ENCODE measurements at regions not wholly inside any gene's neighbourhood (a gene's known extent, or its start where the extent isn't known, plus 50 kb on each side); places are given as distances from the start of the nearest gene placed in this dataset.

DNA sequence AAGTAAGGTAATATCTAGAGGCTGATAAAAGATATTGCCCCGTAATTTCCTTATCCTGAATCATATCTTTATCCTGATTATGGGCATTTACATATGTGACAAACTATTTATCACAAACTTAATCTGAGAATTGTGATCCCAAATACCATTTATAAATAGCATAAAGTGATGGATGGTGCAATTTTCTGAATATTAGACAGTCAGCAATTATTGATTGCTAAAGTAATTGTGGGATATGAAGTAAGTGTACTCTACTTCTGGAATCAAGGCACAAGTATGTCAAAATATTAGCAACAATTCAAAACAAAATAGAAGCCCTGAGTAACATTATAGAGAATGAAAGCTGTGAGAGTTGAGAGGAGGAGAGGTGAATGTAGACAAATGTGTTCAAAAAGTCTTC is 361.9 kb upstream of the CDH6 start:
- no peak for TF ChIP-seq CTCF (IDR thresholded peaks at IDR 0.05)
- Histone ChIP-seq H3K27me3 (ENCODE audit: control insufficient read depth in 1 of 2, insufficient read depth in 2 of 2, low read length in 2 of 2) (no peaks in the 10 kb centered on the region), H3K36me3 (ENCODE audit: insufficient read depth, low read length) (no peaks in the 10 kb centered on the region), H3K4me3 (ENCODE audit: low read length) (no peak overlapping the region), H3K27ac (ENCODE audit: low read depth in 1 of 2, low read length in 2 of 2) (no peak overlapping the region), H3K9me3 (ENCODE audit: control insufficient read depth in 1 of 2, insufficient read depth in 1 of 2, low read length in 2 of 2) (no peaks in the 10 kb centered on the region), H3K4me1 (ENCODE audit: insufficient read depth, low read length) (no peaks in the 10 kb centered on the region)
- Mint-ChIP-seq H3K9me3 (peaks cover 15% of the 10 kb centered on the region), H3K27me3 (no peaks in the 10 kb centered on the region), H3K4me3 (no peak overlapping the region), H3K36me3 (ENCODE audit: low read depth) (no peaks in the 10 kb centered on the region), H3K27ac (no peak overlapping the region), H3K4me1 (ENCODE audit: low read depth) (no peaks in the 10 kb centered on the region)
- ChIA-PET CTCF (no interaction called here), POLR2A (no interaction called here)
- intact Hi-C loops (cut with DNase I, micrococcal nuclease): no loop called here
- no peak for ATAC-seq (ENCODE audit: poor library complexity)
- DNase-seq: no peak

DNA sequence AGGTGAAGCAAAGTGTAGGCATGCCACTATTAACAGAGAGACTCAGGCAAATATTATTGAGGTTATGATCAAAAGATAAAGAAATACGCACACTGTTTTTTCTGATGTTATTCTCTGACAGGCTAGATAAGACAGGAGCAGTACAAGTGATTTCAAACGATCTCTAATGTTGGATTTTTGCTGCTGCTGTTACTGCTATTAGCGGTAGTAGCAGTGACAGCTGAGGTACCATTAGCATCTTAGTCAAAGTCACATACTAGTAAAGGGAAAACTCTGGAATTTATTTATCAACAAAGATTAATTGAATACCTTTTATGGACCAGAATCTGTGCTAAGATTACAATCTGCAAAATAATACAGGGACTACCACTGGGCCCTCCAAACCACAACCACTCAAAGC is 362.4 kb upstream of the CDH6 start:
- Histone ChIP-seq H3K9me3 (ENCODE audit: control insufficient read depth in 1 of 2, insufficient read depth in 1 of 2, low read length in 2 of 2) (no peaks in the 10 kb centered on the region), H3K4me3 (ENCODE audit: low read length) (no peak overlapping the region), H3K36me3 (ENCODE audit: insufficient read depth, low read length) (no peaks in the 10 kb centered on the region), H3K4me1 (ENCODE audit: insufficient read depth, low read length) (no peaks in the 10 kb centered on the region), H3K27ac (ENCODE audit: low read depth in 1 of 2, low read length in 2 of 2) (no peak overlapping the region), H3K27me3 (ENCODE audit: control insufficient read depth in 1 of 2, insufficient read depth in 2 of 2, low read length in 2 of 2) (no peaks in the 10 kb centered on the region)
- no peak overlapping the region for H3K4me3 Mint-ChIP-seq
- ChIA-PET POLR2A (no interaction called here), CTCF (no interaction called here)
- H3K27ac Mint-ChIP-seq: no peak overlapping the region
- peaks cover 15% of the 10 kb centered on the region for H3K9me3 Mint-ChIP-seq
- no peaks in the 10 kb centered on the region for H3K4me1 Mint-ChIP-seq (ENCODE audit: low read depth)
- no peak for ATAC-seq (ENCODE audit: poor library complexity)
- H3K27me3 Mint-ChIP-seq: no peaks in the 10 kb centered on the region
- no peak for DNase-seq
- no peak for TF ChIP-seq CTCF (IDR thresholded peaks at IDR 0.05)
- intact Hi-C loops (cut with DNase I, micrococcal nuclease): no loop called here
- H3K36me3 Mint-ChIP-seq (ENCODE audit: low read depth): no peaks in the 10 kb centered on the region

DNA sequence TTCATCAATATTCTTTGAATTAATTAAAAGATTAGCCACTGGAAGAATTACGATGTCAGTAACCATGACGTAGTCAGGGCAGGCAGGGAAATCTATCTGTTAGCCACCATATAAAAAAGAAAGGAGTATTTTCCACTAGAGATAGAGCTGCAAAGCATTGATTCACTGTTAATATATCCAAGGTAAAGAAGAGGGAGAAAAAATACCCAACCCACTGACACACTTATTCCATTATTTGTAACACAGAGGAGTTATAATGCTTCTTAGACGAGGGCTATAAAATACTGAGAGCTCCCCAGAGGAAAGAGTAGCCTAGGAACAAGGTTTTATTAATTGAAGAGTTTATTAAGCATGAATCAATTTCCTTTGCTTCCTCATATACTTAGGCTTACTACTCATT is 382.2 kb upstream of the CDH6 start:
- no peak for ATAC-seq (ENCODE audit: poor library complexity)
- ChIA-PET CTCF (no interaction called here), POLR2A (no interaction called here)
- Mint-ChIP-seq H3K4me3 (no peak overlapping the region), H3K4me1 (ENCODE audit: low read depth) (no peaks in the 10 kb centered on the region), H3K9me3 (peaks cover 11% of the 10 kb centered on the region), H3K27me3 (no peaks in the 10 kb centered on the region), H3K27ac (no peak overlapping the region), H3K36me3 (ENCODE audit: low read depth) (no peaks in the 10 kb centered on the region)
- DNase-seq: no peak
- no peak for TF ChIP-seq CTCF (IDR thresholded peaks at IDR 0.05)
- Histone ChIP-seq H3K4me1 (ENCODE audit: insufficient read depth, low read length) (no peaks in the 10 kb centered on the region), H3K9me3 (ENCODE audit: control insufficient read depth in 1 of 2, insufficient read depth in 1 of 2, low read length in 2 of 2) (peaks cover 0 to 4% of the 10 kb centered on the region in 2 experiments), H3K27me3 (ENCODE audit: control insufficient read depth in 1 of 2, insufficient read depth in 2 of 2, low read length in 2 of 2) (no peaks in the 10 kb centered on the region), H3K4me3 (ENCODE audit: low read length) (no peak overlapping the region), H3K27ac (ENCODE audit: low read depth in 1 of 2, low read length in 2 of 2) (no peak overlapping the region), H3K36me3 (ENCODE audit: insufficient read depth, low read length) (no peaks in the 10 kb centered on the region)
- intact Hi-C loops (cut with DNase I, micrococcal nuclease): no loop called here

Measured in CD4-positive, alpha-beta T cell (primary cell).